Uterus (tissue), 3 donors: ENCODE measurements at regions not wholly inside any gene's neighbourhood (a gene's known extent, or its start where the extent isn't known, plus 50 kb on each side); places are given as distances from the start of the nearest gene placed in this dataset.

Source experiments
- DNase-seq, 2 donors: peaks; one replicate each; pipeline ENCODE4 v3.0.0-alpha.2; 2019 to 2020
- H3K27ac ChIP-seq, 2 donors: fragments of 200-600 bp; sonication (generic); 1 replicate in 1 of 2; 2 replicates in 1 of 2; pipeline ENCODE4 v1.5.1; 2016 to 2018
- H3K27me3 ChIP-seq, 2 donors: fragments of 200-600 bp; sonication (generic); one replicate each; pipeline ENCODE4 v1.5.1; 2018 to 2019; ENCODE audit warnings: control low read depth in 1 of 2
- H3K36me3 ChIP-seq, 2 donors: fragments of 200-600 bp; sonication (generic); one replicate each; pipeline ENCODE4 v1.5.1; 2019; ENCODE audit warnings: control low read depth in 1 of 2
- H3K4me1 ChIP-seq, 2 donors: fragments of 200-600 bp; sonication (generic); one replicate each; pipeline ENCODE4 v1.5.1; 2018 to 2019; ENCODE audit warnings: control low read depth in 1 of 2
- H3K4me3 ChIP-seq, 2 donors: fragments of 200-600 bp; sonication (generic); 1 replicate in 1 of 2; 2 replicates in 1 of 2; pipeline ENCODE4 v1.5.1; 2018 to 2019; ENCODE audit warnings: mild to moderate bottlenecking in 1 of 2
- H3K9me3 ChIP-seq, 2 donors: fragments of 200-600 bp; sonication (generic); one replicate each; pipeline ENCODE4 v1.5.1; 2019; ENCODE audit warnings: control low read depth in 1 of 2
- POLR2A ChIP-seq, 2 donors: fragments of 450-650 bp; IDR thresholded peaks; one replicate each; pipeline ENCODE4 v1.6.1; 2016; ENCODE audit warnings: antibody characterized with exemption in 2 of 2, mild to moderate bottlenecking in 1 of 2, moderate library complexity in 1 of 2
- intact Hi-C: fragments of 100-400 bp; cut with DNase I; formaldehyde crosslinking; loops from one replicate; pipeline ENCODE4 v1.15.1; 2023; ENCODE audit warnings: low total_unique reads
- TF ChIP-seq, protein P1 (sequence below), 4 experiments: fragments of 200-600 bp in 2 of 4; fragments of 450-650 bp in 2 of 4; sonication (generic) in 2 of 4; IDR thresholded peaks; one replicate each; pipeline ENCODE4 v1.5.1; 2016 to 2019; ENCODE audit warnings: antibody characterized with exemption in 4 of 4, mild to moderate bottlenecking in 2 of 4, moderate library complexity in 1 of 4
- donor health status: DM: yes; HTN: yes; CAD: no.

DNA sequence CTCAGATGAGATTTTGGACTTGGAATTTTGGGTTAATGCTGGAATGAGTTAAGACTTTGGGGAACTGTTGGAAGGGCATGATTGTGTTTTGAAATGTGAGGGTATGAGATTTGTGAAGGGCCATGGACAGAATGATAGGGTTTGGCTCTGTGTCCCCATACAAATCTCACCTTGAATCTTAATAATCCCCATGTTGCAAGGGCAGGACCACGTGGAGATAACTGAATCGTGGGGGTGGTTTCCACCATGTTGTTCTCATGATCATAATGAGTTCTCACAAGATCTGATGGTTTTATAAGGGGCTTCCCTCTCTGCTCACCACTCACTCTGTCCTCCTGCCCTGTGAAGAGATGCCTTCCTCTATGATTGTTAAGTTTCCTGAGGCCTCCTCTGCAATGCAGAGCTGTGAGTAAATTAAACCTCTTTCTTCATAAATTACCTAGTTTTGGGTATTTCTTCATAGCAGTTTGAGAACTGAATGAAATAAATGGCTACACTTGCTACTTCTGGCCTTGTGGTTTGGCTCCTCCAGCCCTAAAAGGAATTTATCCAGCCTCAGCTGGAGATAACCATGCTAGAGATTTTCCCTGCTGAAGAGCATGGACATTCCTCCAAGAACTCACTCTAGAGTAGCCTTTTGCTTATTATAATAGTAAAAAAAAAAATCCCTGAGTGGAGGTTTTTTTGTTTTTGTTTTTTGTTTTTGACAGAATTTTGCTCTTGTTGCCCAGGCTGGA is 144.3 kb upstream of the TFPI start:
- TF ChIP-seq, protein P1, sequence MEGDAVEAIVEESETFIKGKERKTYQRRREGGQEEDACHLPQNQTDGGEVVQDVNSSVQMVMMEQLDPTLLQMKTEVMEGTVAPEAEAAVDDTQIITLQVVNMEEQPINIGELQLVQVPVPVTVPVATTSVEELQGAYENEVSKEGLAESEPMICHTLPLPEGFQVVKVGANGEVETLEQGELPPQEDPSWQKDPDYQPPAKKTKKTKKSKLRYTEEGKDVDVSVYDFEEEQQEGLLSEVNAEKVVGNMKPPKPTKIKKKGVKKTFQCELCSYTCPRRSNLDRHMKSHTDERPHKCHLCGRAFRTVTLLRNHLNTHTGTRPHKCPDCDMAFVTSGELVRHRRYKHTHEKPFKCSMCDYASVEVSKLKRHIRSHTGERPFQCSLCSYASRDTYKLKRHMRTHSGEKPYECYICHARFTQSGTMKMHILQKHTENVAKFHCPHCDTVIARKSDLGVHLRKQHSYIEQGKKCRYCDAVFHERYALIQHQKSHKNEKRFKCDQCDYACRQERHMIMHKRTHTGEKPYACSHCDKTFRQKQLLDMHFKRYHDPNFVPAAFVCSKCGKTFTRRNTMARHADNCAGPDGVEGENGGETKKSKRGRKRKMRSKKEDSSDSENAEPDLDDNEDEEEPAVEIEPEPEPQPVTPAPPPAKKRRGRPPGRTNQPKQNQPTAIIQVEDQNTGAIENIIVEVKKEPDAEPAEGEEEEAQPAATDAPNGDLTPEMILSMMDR (IDR thresholded peaks at IDR 0.05): no peak
- no peak for TF ChIP-seq POLR2A (IDR thresholded peaks at IDR 0.05)
- Histone ChIP-seq H3K4me3 (no peak overlapping the region), H3K36me3 (no peaks in the 10 kb centered on the region), H3K27ac (no peak overlapping the region), H3K9me3 (no peaks in the 10 kb centered on the region), H3K27me3 (no peaks in the 10 kb centered on the region), H3K4me1 (no peaks in the 10 kb centered on the region)
- intact Hi-C loops: no loop called here
- no peak for DNase-seq

DNA sequence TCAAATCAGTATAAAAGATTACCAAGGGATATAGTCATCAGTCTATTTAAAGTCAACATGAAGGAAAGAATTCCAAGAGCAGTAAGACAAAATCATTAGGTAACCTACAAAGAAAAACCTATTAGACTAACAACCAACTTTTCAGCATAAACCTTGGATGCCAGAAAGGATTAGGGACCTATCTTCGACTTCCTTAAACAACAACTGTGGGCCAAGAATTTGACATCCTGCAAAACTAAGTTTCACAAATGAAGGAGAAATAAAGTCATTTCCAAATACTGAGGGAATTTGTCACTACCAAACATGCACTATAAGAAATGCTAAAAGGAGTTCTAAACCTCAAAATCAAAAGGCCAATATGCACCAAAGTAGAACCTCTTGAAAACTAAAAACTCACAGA is 147.9 kb upstream of the TFPI start:
- DNase-seq: no peak
- no peak overlapping the region for H3K4me3 ChIP-seq
- no peaks in the 10 kb centered on the region for H3K9me3 ChIP-seq
- H3K36me3 ChIP-seq: no peaks in the 10 kb centered on the region
- intact Hi-C loops: no loop called here
- TF ChIP-seq, protein P1 (IDR thresholded peaks at IDR 0.05): no peak
- TF ChIP-seq POLR2A (IDR thresholded peaks at IDR 0.05): no peak
- no peak overlapping the region for H3K27ac ChIP-seq
- H3K4me1 ChIP-seq: no peaks in the 10 kb centered on the region
- no peaks in the 10 kb centered on the region for H3K27me3 ChIP-seq

DNA sequence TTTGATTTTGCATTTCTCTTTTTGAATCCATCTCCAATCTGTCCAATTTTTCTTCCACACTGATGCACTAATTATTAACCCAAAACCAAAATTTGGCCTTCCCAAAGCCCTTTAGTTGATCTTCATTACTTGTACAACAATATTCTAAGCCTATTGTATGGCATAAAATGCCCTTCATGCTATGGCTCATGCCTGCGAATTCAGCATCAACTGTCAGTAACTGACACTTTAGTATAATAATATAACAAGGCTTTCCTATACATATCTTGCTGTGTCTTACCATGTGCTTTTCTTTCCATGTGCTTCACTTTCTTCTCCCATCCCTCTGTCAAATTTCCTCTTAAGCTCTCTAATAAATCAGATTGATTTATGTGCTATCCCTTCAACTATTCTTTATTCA is 154.0 kb upstream of the TFPI start:
- H3K27ac ChIP-seq: no peak overlapping the region
- no peaks in the 10 kb centered on the region for H3K9me3 ChIP-seq
- intact Hi-C loops: no loop called here
- H3K36me3 ChIP-seq: no peaks in the 10 kb centered on the region
- H3K4me3 ChIP-seq: no peak overlapping the region
- no peaks in the 10 kb centered on the region for H3K27me3 ChIP-seq
- DNase-seq: no peak
- H3K4me1 ChIP-seq: no peaks in the 10 kb centered on the region
- TF ChIP-seq POLR2A (IDR thresholded peaks at IDR 0.05): no peak
- TF ChIP-seq, protein P1 (IDR thresholded peaks at IDR 0.05): no peak

DNA sequence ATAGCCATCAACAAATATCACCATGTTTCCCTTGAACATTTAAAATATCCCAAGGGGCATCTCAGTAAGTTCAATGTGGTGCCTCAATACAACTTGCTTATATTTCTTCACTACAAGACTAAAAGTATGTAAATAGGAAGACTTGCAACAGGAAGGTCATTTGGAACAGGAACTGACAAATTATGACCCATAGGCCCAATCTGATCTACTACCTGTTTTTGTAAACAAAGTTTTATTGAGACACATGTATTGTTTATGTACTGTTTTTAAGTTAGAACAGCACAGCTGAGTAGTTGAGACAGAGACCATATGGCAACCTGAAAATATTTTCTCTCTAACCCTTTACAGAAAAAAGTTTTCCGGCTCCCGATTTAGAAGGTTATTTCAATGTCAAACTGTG is 154.8 kb upstream of the TFPI start:
- no peaks in the 10 kb centered on the region for H3K4me1 ChIP-seq
- intact Hi-C loops: no loop called here
- H3K36me3 ChIP-seq: no peaks in the 10 kb centered on the region
- H3K27ac ChIP-seq: no peak overlapping the region
- H3K27me3 ChIP-seq: no peaks in the 10 kb centered on the region
- no peaks in the 10 kb centered on the region for H3K9me3 ChIP-seq
- no peak for DNase-seq
- no peak overlapping the region for H3K4me3 ChIP-seq
- TF ChIP-seq POLR2A (IDR thresholded peaks at IDR 0.05): no peak

GRCh38 chr2:187710791-187711521 is 156.7 kb upstream of the TFPI start:
- Histone ChIP-seq H3K4me3 (no peak overlapping the region), H3K27ac (no peak overlapping the region), H3K9me3 (no peaks in the 10 kb centered on the region), H3K36me3 (no peaks in the 10 kb centered on the region), H3K4me1 (no peaks in the 10 kb centered on the region), H3K27me3 (no peaks in the 10 kb centered on the region)
- TF ChIP-seq POLR2A (IDR thresholded peaks at IDR 0.05): no peak
- TF ChIP-seq, protein P1 (IDR thresholded peaks at IDR 0.05): no peak
- intact Hi-C loops: no loop called here
- no peak for DNase-seq
